ENCODE measurements at regions not wholly inside any gene's neighbourhood (a gene's known extent, or its start where the extent isn't known, plus 50 kb on each side); places are given as distances from the start of the nearest gene placed in this dataset.
"Not testable (repeated sequence)": the region's sequence is repeated elsewhere in the genome, so short reads cannot be mapped to it uniquely, and the experiment has no call there.

DNA sequence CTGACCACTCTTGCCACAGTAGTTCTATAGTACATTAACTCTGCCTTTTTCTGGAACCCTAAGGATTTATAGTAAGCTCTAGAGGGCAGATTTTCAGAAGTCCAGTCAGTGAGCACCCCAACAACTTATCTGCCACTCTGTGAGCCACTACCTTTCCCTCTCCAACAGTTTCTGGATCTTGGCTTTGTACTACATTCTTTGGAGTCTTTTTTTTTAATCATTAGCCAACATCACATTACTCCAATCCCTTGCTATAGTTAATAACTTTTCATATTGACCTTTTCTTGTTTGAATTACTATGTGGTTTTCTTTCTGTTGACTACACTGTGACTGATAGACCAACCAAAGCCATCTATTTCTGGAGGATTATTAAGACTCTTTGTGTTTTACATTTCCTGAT lies 1596.7 kb upstream of the PRMT6 start:
- TF ChIP-seq CTCF (IDR thresholded peaks at IDR 0.05), result no peak
- Histone ChIP-seq H3K36me3 (no peaks in the 10 kb centered on the region), H3K4me1 (ENCODE audit: control insufficient read depth in 1 of 2, low read depth in 2 of 2) (no peaks in the 10 kb centered on the region), H3K9me3 (no peaks in the 10 kb centered on the region), H3K27me3 (replicated peaks; ENCODE audit: insufficient read depth) (no peaks in the 10 kb centered on the region), H3K27ac (no peak overlapping the region), H3K4me3 (no peak overlapping the region)
- ATAC-seq (ENCODE audit: insufficient number of reproducible peaks, low FRiP score, low read depth) (no peak), DNase-seq (ENCODE audit: low spot score) (no peak)

DNA sequence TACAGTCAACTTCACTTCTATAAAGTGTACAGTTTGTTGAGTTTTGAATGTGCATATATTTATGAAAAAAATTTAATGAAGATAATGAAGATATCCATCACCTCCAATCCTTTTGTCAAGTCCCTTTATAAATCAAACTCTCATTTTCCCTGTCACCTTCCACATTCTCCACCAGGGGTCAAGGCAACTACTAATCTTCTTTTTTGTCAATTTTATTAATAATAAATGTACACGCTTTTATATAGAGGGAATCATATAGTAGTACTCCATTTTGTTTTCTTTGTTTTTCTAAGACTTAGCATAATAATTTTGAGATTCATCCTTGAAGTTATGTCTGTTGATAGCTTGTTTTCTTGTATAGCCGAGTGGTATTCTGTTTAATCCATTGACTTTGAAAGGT lies 1594.2 kb upstream of the PRMT6 start:
- ATAC-seq (ENCODE audit: insufficient number of reproducible peaks, low FRiP score, low read depth) (no peak), DNase-seq (ENCODE audit: low spot score) (no peak)
- TF ChIP-seq CTCF (IDR thresholded peaks at IDR 0.05), result no peak
- Histone ChIP-seq H3K9me3 (no peaks in the 10 kb centered on the region), H3K36me3 (no peaks in the 10 kb centered on the region), H3K4me3 (no peak overlapping the region), H3K4me1 (ENCODE audit: control insufficient read depth in 1 of 2, low read depth in 2 of 2) (no peaks in the 10 kb centered on the region), H3K27ac (no peak overlapping the region), H3K27me3 (replicated peaks; ENCODE audit: insufficient read depth) (no peaks in the 10 kb centered on the region)

DNA sequence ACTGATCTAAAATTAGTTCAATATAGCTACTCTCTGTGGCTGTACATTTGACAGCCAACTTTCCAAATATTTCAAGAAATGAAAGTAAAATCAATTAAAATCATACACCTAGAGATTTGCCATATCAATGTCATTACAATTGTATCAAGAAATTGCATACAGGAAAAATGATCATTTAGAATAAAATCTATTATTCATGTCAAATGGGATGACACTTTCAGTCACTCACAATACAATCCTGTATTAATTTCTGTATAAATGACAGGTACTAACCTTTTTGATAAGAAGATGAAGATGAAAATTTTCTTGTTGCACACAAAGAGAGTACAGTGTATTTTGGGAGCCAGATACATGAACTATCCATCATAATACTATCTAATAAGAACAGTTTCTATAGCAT lies 1588.9 kb upstream of the PRMT6 start:
- Histone ChIP-seq H3K4me3 (no peak overlapping the region), H3K4me1 (ENCODE audit: control insufficient read depth in 1 of 2, low read depth in 2 of 2) (no peaks in the 10 kb centered on the region), H3K9me3 (no peaks in the 10 kb centered on the region), H3K27ac (no peak overlapping the region), H3K27me3 (replicated peaks; ENCODE audit: insufficient read depth) (no peaks in the 10 kb centered on the region), H3K36me3 (no peaks in the 10 kb centered on the region)
- no peak for TF ChIP-seq CTCF (IDR thresholded peaks at IDR 0.05)
- ATAC-seq (ENCODE audit: insufficient number of reproducible peaks, low FRiP score, low read depth) (no peak), DNase-seq (ENCODE audit: low spot score) (no peak)

DNA sequence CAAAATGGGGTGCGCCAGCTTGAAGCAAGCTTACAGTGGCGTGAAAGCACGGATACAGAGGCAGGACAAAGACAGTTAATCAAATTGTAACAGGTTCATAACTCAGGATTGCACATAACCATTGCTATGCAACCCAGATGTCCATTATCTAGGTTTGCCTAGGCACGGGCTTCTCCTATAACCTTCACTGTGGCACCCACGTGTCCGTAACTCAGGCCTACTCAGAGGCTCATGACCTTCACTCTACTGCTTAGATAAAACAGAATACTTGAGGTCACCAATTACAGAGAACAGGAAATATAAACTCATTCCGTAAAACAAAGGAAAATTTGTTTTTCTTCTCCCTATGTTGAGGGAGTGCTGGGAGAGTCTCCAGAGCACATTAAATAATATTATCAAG lies 1585.9 kb upstream of the PRMT6 start:
- not testable (repeated sequence) for H3K9me3 ChIP-seq; H3K27ac ChIP-seq; H3K36me3 ChIP-seq; H3K4me1 ChIP-seq (ENCODE audit: control insufficient read depth in 1 of 2, low read depth in 2 of 2); H3K27me3 ChIP-seq (replicated peaks; ENCODE audit: insufficient read depth); H3K4me3 ChIP-seq; DNase-seq (ENCODE audit: low spot score); ATAC-seq (ENCODE audit: insufficient number of reproducible peaks, low FRiP score, low read depth)

DNA sequence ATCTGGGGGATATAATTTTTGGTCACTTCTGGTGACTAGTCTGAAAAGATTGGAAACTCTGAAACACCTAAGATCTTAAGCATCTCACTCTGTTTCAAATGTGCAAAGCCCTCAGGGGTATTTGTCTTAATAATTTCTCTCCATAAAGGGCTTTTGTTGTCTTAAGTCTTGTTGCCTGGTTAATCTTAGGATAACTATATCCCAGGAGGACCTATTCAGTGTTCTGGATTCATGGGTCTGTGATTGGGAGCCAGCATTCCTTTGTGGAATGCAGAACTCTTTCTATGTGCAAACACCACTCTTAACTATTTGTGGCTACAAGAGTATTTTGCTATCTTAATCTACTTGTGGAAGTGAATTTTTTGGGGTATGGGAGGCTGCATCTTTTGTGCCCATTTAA lies 1573.0 kb upstream of the PRMT6 start:
- TF ChIP-seq CTCF (IDR thresholded peaks at IDR 0.05), result no peak
- H3K4me3 ChIP-seq, result no peak overlapping the region
- H3K27ac ChIP-seq, result no peak overlapping the region
- DNase-seq (ENCODE audit: low spot score) (no peak), ATAC-seq (ENCODE audit: insufficient number of reproducible peaks, low FRiP score, low read depth) (no peak)
- no peaks in the 10 kb centered on the region for H3K36me3 ChIP-seq
- no peaks in the 10 kb centered on the region for H3K9me3 ChIP-seq
- H3K4me1 ChIP-seq (ENCODE audit: control insufficient read depth in 1 of 2, low read depth in 2 of 2), result no peaks in the 10 kb centered on the region
- no peaks in the 10 kb centered on the region for H3K27me3 ChIP-seq (replicated peaks; ENCODE audit: insufficient read depth)

DNA sequence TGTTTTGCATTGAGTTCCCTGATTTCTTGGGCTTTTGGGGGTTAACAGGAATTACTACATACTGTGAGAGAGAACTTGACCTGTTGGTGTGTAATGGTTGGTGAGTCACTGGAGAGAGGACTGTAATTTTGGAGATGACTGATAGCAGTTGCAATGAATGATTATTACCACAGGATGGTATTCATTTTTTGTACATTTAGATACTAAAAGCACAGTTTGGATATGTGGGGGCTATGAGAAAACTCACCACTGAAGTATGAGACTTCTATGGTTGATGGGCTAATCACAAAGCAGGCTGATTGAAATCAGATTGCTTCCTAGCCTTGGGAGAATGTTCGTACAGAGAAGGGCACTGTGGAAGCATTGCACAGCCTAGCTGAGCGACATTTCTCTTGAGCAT lies 1571.3 kb upstream of the PRMT6 start:
- TF ChIP-seq CTCF (IDR thresholded peaks at IDR 0.05), result no peak
- H3K4me1 ChIP-seq (ENCODE audit: control insufficient read depth in 1 of 2, low read depth in 2 of 2), result no peaks in the 10 kb centered on the region

More for the DNA sequence above, 1571.3 kb upstream of the PRMT6 start:
- H3K27me3 ChIP-seq (replicated peaks; ENCODE audit: insufficient read depth), result no peaks in the 10 kb centered on the region
- H3K4me3 ChIP-seq, result no peak overlapping the region
- no peaks in the 10 kb centered on the region for H3K9me3 ChIP-seq
- no peak overlapping the region for H3K27ac ChIP-seq
- no peaks in the 10 kb centered on the region for H3K36me3 ChIP-seq
- DNase-seq (ENCODE audit: low spot score), result no peak
- no peak for ATAC-seq (ENCODE audit: insufficient number of reproducible peaks, low FRiP score, low read depth)

Measured in thoracic aorta (tissue), 2 donors.